ENCODE measurements at regions not wholly inside any gene's neighbourhood (a gene's known extent, or its start where the extent isn't known, plus 50 kb on each side); places are given as distances from the start of the nearest gene placed in this dataset.

GRCh38 chr7:85947767-85948166 is 695.9 kb upstream of the GRM3 start:
- H3K27ac ChIP-seq, result no peak overlapping the region
- no peaks in the 10 kb centered on the region for H3K36me3 ChIP-seq
- intact Hi-C loops (cut with DNase I), result no loop called here
- DNase-seq (no peak), ATAC-seq (no peak)
- TF ChIP-seq POLR2A (IDR thresholded peaks at IDR 0.05), result no peak
- no peak for TF ChIP-seq CTCF (IDR thresholded peaks at IDR 0.05)
- peaks cover 0 to 40% (median 16%) of the 10 kb centered on the region in 12 donors for H3K9me3 ChIP-seq
- no peaks in the 10 kb centered on the region for H3K27me3 ChIP-seq
- no peak overlapping the region for H3K4me3 ChIP-seq
- no peaks in the 10 kb centered on the region for H3K4me1 ChIP-seq

GRCh38 chr7:85940798-85941197 is 702.9 kb upstream of the GRM3 start:
- no peak for ATAC-seq
- H3K4me3 ChIP-seq, result no peak overlapping the region
- WGBS, 4 donors, result 44 to 70% (median 52%) methylated on average over 2 of the region's 2 CpGs

GRCh38 chr7:85931919-85932318 is 711.8 kb upstream of the GRM3 start:
- H3K4me1 ChIP-seq, result no peaks in the 10 kb centered on the region
- H3K27ac ChIP-seq, result no peak overlapping the region
- TF ChIP-seq POLR2A (IDR thresholded peaks at IDR 0.05), result no peak
- no peak for TF ChIP-seq CTCF (IDR thresholded peaks at IDR 0.05)
- DNase-seq, result no peak
- no peaks in the 10 kb centered on the region for H3K36me3 ChIP-seq
- H3K9me3 ChIP-seq, result peaks cover 0 to 46% (median 7%) of the 10 kb centered on the region in 12 donors
- WGBS, 4 donors, result 38 to 54% (median 42%) methylated on average over 1 of the region's 1 CpG
- intact Hi-C loops (cut with DNase I), result no loop called here
- no peak overlapping the region for H3K4me3 ChIP-seq
- H3K27me3 ChIP-seq, result no peaks in the 10 kb centered on the region
- no peak for ATAC-seq

More at GRCh38 chr7:85940798-85941197, 702.9 kb upstream of the GRM3 start:
- Histone ChIP-seq H3K9me3 (peaks cover 0 to 14% (median 1%) of the 10 kb centered on the region in 12 donors), H3K36me3 (no peaks in the 10 kb centered on the region), H3K27ac (no peak overlapping the region), H3K4me1 (no peaks in the 10 kb centered on the region), H3K27me3 (no peaks in the 10 kb centered on the region)
- intact Hi-C loops (cut with DNase I), result no loop called here
- no peak for DNase-seq
- TF ChIP-seq CTCF (IDR thresholded peaks at IDR 0.05) (no peak), POLR2A (IDR thresholded peaks at IDR 0.05) (no peak)

GRCh38 chr7:85928500-85928899 is 715.2 kb upstream of the GRM3 start:
- ATAC-seq (no peak), DNase-seq (no peak)
- no peak for TF ChIP-seq CTCF (IDR thresholded peaks at IDR 0.05)
- TF ChIP-seq POLR2A (IDR thresholded peaks at IDR 0.05), result no peak
- no peak overlapping the region for H3K27ac ChIP-seq
- H3K4me1 ChIP-seq, result no peaks in the 10 kb centered on the region
- peaks cover 0 to 22% (median 5%) of the 10 kb centered on the region in 12 donors for H3K9me3 ChIP-seq
- no peak overlapping the region for H3K4me3 ChIP-seq
- H3K27me3 ChIP-seq, result no peaks in the 10 kb centered on the region
- WGBS, 4 donors, result 45 to 56% (median 52%) methylated on average over 2 of the region's 2 CpGs
- intact Hi-C loops (cut with DNase I), result no loop called here
- no peaks in the 10 kb centered on the region for H3K36me3 ChIP-seq

All from heart left ventricle (tissue), 16 donors.